ENCODE measurements at regions not wholly inside any gene's neighbourhood (a gene's known extent, or its start where the extent isn't known, plus 50 kb on each side); places are given as distances from the start of the nearest gene placed in this dataset.

- no peaks in the 10 kb centered on the region for H3K36me3 ChIP-seq
- no peak for TF ChIP-seq POLR2A (IDR thresholded peaks at IDR 0.05)
- TF ChIP-seq CTCF (IDR thresholded peaks at IDR 0.05), result no peak
- 16 to 37% methylated on average over 7 of the region's 7 CpGs for WGBS, 2 donors
- H3K4me1 ChIP-seq, result no peaks in the 10 kb centered on the region
- no peak overlapping the region for H3K27ac ChIP-seq
- H3K9me3 ChIP-seq, result no peaks in the 10 kb centered on the region
- DNase-seq, result no peak
- H3K4me3 ChIP-seq, result no peak overlapping the region
- no peaks in the 10 kb centered on the region for H3K27me3 ChIP-seq
- intact Hi-C loops (cut with DNase I), result no loop called here
Measured at GRCh38 chr5:174231956-174232487, 186.5 kb downstream of the NSG2 start.

GRCh38 chr5:174234388-174234787 lies 188.9 kb downstream of the NSG2 start:
- intact Hi-C loops (cut with DNase I), result no loop called here
- H3K27me3 ChIP-seq, result no peaks in the 10 kb centered on the region
- no peaks in the 10 kb centered on the region for H3K36me3 ChIP-seq
- H3K27ac ChIP-seq, result no peak overlapping the region
- peaks cover 0 to 3% (median 0%) of the 10 kb centered on the region in 3 donors for H3K9me3 ChIP-seq
- 73 to 76% methylated on average over 6 to 8 of the region's 8 CpGs for WGBS, 2 donors
- H3K4me3 ChIP-seq, result no peak overlapping the region
- no peaks in the 10 kb centered on the region for H3K4me1 ChIP-seq
- TF ChIP-seq POLR2A (IDR thresholded peaks at IDR 0.05) (no peak), CTCF (IDR thresholded peaks at IDR 0.05) (no peak)
- no peak for DNase-seq

- DNase-seq, result no peak
- intact Hi-C loops (cut with DNase I), result no loop called here
- TF ChIP-seq POLR2A (IDR thresholded peaks at IDR 0.05) (no peak), CTCF (IDR thresholded peaks at IDR 0.05) (no peak)
- Histone ChIP-seq H3K4me3 (no peak overlapping the region), H3K36me3 (no peaks in the 10 kb centered on the region), H3K27ac (no peak overlapping the region), H3K27me3 (no peaks in the 10 kb centered on the region), H3K9me3 (peaks cover 0 to 5% (median 0%) of the 10 kb centered on the region in 3 donors), H3K4me1 (no peaks in the 10 kb centered on the region)
- WGBS, 2 donors, result 61 to 71% methylated on average over 12 of the region's 12 CpGs
Measured at GRCh38 chr5:174235221-174236011, 189.9 kb downstream of the NSG2 start.

- peaks cover 0 to 3% (median 0%) of the 10 kb centered on the region in 4 donors for H3K27me3 ChIP-seq
- H3K4me3 ChIP-seq, result no peak overlapping the region
- TF ChIP-seq POLR2A (IDR thresholded peaks at IDR 0.05) (no peak), CTCF (IDR thresholded peaks at IDR 0.05) (no peak)
- no peaks in the 10 kb centered on the region for H3K4me1 ChIP-seq
- H3K27ac ChIP-seq, result no peak overlapping the region
- WGBS, 2 donors, result 62 to 86% methylated on average over 4 to 5 of the region's 5 CpGs
- intact Hi-C loops (cut with DNase I), result no loop called here
- no peak for DNase-seq
- H3K9me3 ChIP-seq, result peaks cover 0 to 5% (median 0%) of the 10 kb centered on the region in 3 donors
- no peaks in the 10 kb centered on the region for H3K36me3 ChIP-seq
Measured at GRCh38 chr5:174236070-174236469, 190.6 kb downstream of the NSG2 start.

- H3K9me3 ChIP-seq, result peaks cover 0 to 5% (median 0%) of the 10 kb centered on the region in 3 donors
- no peaks in the 10 kb centered on the region for H3K4me1 ChIP-seq
- H3K36me3 ChIP-seq, result no peaks in the 10 kb centered on the region
- TF ChIP-seq CTCF (IDR thresholded peaks at IDR 0.05) (no peak), POLR2A (IDR thresholded peaks at IDR 0.05) (no peak)
- no peak for DNase-seq
- no peak overlapping the region for H3K27ac ChIP-seq
- WGBS, 2 donors, result 14 to 42% methylated on average over 2 of the region's 4 CpGs
- no peak overlapping the region for H3K4me3 ChIP-seq
- intact Hi-C loops (cut with DNase I), result no loop called here
- peaks cover 0 to 12% (median 0%) of the 10 kb centered on the region in 4 donors for H3K27me3 ChIP-seq
Measured at GRCh38 chr5:174239718-174240117, 194.2 kb downstream of the NSG2 start.
